Esophagus muscularis mucosa (tissue), 4 donors: ENCODE measurements at regions not wholly inside any gene's neighbourhood (a gene's known extent, or its start where the extent isn't known, plus 50 kb on each side); places are given as distances from the start of the nearest gene placed in this dataset.

Source experiments
- DNase-seq: peaks from one replicate; pipeline ENCODE4 v3.0.0-alpha.2; 2017; ENCODE audit errors: extremely low spot score
- H3K27ac ChIP-seq, 4 donors: fragments of 200-600 bp; sonication (generic); replicated peaks in 1 of 4; 1 replicate in 3 of 4; 2 replicates in 1 of 4; pipeline ENCODE4 v1.5.1; 2016 to 2019; ENCODE audit warnings: mild to moderate bottlenecking in 1 of 4
- H3K27me3 ChIP-seq, 4 donors: fragments of 200-600 bp; sonication (generic); one replicate each; pipeline versions ENCODE4 v1.5.1 to v1.6.0; 2016 to 2019
- H3K36me3 ChIP-seq, 4 donors: fragments of 200-600 bp; sonication (generic); one replicate each; pipeline ENCODE4 v1.5.1; 2016 to 2019
- H3K4me1 ChIP-seq, 4 donors: fragments of 200-600 bp; sonication (generic); one replicate each; pipeline ENCODE4 v1.5.1; 2016 to 2019
- H3K4me3 ChIP-seq, 4 donors: fragments of 200-600 bp; sonication (generic); 1 replicate in 2 of 4; 2 replicates in 2 of 4; pipeline ENCODE4 v1.5.1; 2016 to 2019; ENCODE audit warnings: mild to moderate bottlenecking in 4 of 4, moderate library complexity in 1 of 4
- H3K9me3 ChIP-seq, 4 donors: fragments of 200-600 bp; sonication (generic); 1 replicate in 3 of 4; 2 replicates in 1 of 4; pipeline ENCODE4 v1.5.1; 2016 to 2019
- CTCF ChIP-seq, 3 experiments: fragments of 200-600 bp in 2 of 3; fragments of 450-650 bp in 1 of 3; sonication (generic) in 2 of 3; IDR thresholded peaks; one replicate each; pipeline ENCODE4 v1.5.1; 2017 to 2019; ENCODE audit warnings: antibody characterized with exemption in 3 of 3, mild to moderate bottlenecking in 2 of 3, moderate library complexity in 1 of 3
- EP300 ChIP-seq: sonication (generic); formaldehyde crosslinking; IDR thresholded peaks from one replicate; pipeline ENCODE4 v1.6.1; 2017; ENCODE audit warnings: antibody characterized with exemption
- POLR2A ChIP-seq: fragments of 450-650 bp; IDR thresholded peaks from one replicate; pipeline ENCODE4 v1.6.1; 2017; ENCODE audit warnings: antibody characterized with exemption, moderate library complexity, mild to moderate bottlenecking, low read depth
- POLR2AphosphoS5 ChIP-seq, 2 donors: sonication (generic); formaldehyde crosslinking; IDR thresholded peaks; one replicate each; pipeline ENCODE4 v1.6.1; 2017; ENCODE audit warnings: antibody characterized with exemption in 2 of 2
- WGBS: methylation state at CpG from one replicate; pipeline ENCODE4 v1.1.5; 2018; 5-methylcytosine and 5-hydroxymethylcytosine counted together
- intact Hi-C: fragments of 100-400 bp; cut with DNase I; formaldehyde crosslinking; loops from one replicate; pipeline ENCODE4 v1.15.1; 2023

- Histone ChIP-seq H3K27ac (no peak overlapping the region), H3K36me3 (no peaks in the 10 kb centered on the region), H3K4me3 (no peak overlapping the region), H3K9me3 (no peaks in the 10 kb centered on the region), H3K4me1 (no peaks in the 10 kb centered on the region), H3K27me3 (no peaks in the 10 kb centered on the region)
- WGBS = 60% methylated on average over 3 of the region's 3 CpGs
- DNase-seq = no peak
- intact Hi-C loops = no loop called here
- TF ChIP-seq POLR2AphosphoS5 (IDR thresholded peaks at IDR 0.05) = no peak
- no peak for TF ChIP-seq POLR2A
- TF ChIP-seq EP300 = no peak
- TF ChIP-seq CTCF (IDR thresholded peaks at IDR 0.05) = no peak
Observed at GRCh38 chr18:77329651-77330050, 80.0 kb downstream of the GALR1 start.

GRCh38 chr18:77334876-77335275, 85.2 kb downstream of the GALR1 start:
- H3K4me3 ChIP-seq = no peak overlapping the region
- intact Hi-C loops = no loop called here
- 81% methylated on average over 6 of the region's 7 CpGs for WGBS
- H3K36me3 ChIP-seq = no peaks in the 10 kb centered on the region
- TF ChIP-seq POLR2A (no peak), CTCF (IDR thresholded peaks at IDR 0.05) (no peak), EP300 (no peak), POLR2AphosphoS5 (IDR thresholded peaks at IDR 0.05) (no peak)
- no peaks in the 10 kb centered on the region for H3K4me1 ChIP-seq
- no peak overlapping the region for H3K27ac ChIP-seq
- no peak for DNase-seq
- no peaks in the 10 kb centered on the region for H3K9me3 ChIP-seq
- peaks cover 0 to 21% (median 2%) of the 10 kb centered on the region in 4 donors for H3K27me3 ChIP-seq

GRCh38 chr18:77337604-77338003, 88.0 kb downstream of the GALR1 start:
- 68% methylated on average over 7 of the region's 7 CpGs for WGBS
- intact Hi-C loops = no loop called here
- Histone ChIP-seq H3K9me3 (no peaks in the 10 kb centered on the region), H3K4me1 (no peaks in the 10 kb centered on the region), H3K27me3 (peaks cover 0 to 30% (median 2%) of the 10 kb centered on the region in 4 donors), H3K4me3 (no peak overlapping the region), H3K27ac (no peak overlapping the region), H3K36me3 (no peaks in the 10 kb centered on the region)
- TF ChIP-seq CTCF (IDR thresholded peaks at IDR 0.05) (no peak), POLR2A (no peak), EP300 (no peak), POLR2AphosphoS5 (IDR thresholded peaks at IDR 0.05) (no peak)
- no peak for DNase-seq

- H3K27me3 ChIP-seq = peaks cover 0 to 33% (median 2%) of the 10 kb centered on the region in 4 donors
- no peaks in the 10 kb centered on the region for H3K36me3 ChIP-seq
- intact Hi-C loops = no loop called here
- no peaks in the 10 kb centered on the region for H3K4me1 ChIP-seq
- DNase-seq = no peak
- WGBS = 78% methylated on average over 6 of the region's 6 CpGs
- H3K4me3 ChIP-seq = no peak overlapping the region
- H3K27ac ChIP-seq = no peak overlapping the region
- no peak for TF ChIP-seq EP300
- TF ChIP-seq POLR2AphosphoS5 (IDR thresholded peaks at IDR 0.05) = no peak
- no peaks in the 10 kb centered on the region for H3K9me3 ChIP-seq
Observed at GRCh38 chr18:77339093-77339492, 89.4 kb downstream of the GALR1 start.

GRCh38 chr18:77339623-77340022, 90.0 kb downstream of the GALR1 start:
- WGBS = no CpG with 5 or more reads among the region's 7 CpGs
- intact Hi-C loops = no loop called here
- no peaks in the 10 kb centered on the region for H3K4me1 ChIP-seq

More at GRCh38 chr18:77339623-77340022, 90.0 kb downstream of the GALR1 start:
- no peaks in the 10 kb centered on the region for H3K9me3 ChIP-seq
- peaks cover 0 to 38% (median 2%) of the 10 kb centered on the region in 4 donors for H3K27me3 ChIP-seq
- TF ChIP-seq EP300 = no peak
- no peak for TF ChIP-seq POLR2AphosphoS5 (IDR thresholded peaks at IDR 0.05)
- no peak for TF ChIP-seq CTCF (IDR thresholded peaks at IDR 0.05)
- TF ChIP-seq POLR2A = no peak
- no peaks in the 10 kb centered on the region for H3K36me3 ChIP-seq
- no peak for DNase-seq
- H3K4me3 ChIP-seq = no peak overlapping the region
- H3K27ac ChIP-seq = no peak overlapping the region
